ENCODE measurements at regions not wholly inside any gene's neighbourhood (a gene's known extent, or its start where the extent isn't known, plus 50 kb on each side); places are given as distances from the start of the nearest gene placed in this dataset.

- WGBS, 2 donors: 74% methylated on average over 2 of the region's 2 CpGs; no CpG with 5 or more reads in 1 of the 2 donors
- Histone ChIP-seq H3K36me3 (no peaks in the 10 kb centered on the region), H3K4me1 (no peaks in the 10 kb centered on the region), H3K9me3 (no peaks in the 10 kb centered on the region), H3K27me3 (no peaks in the 10 kb centered on the region), H3K27ac (no peak overlapping the region), H3K4me3 (no peak overlapping the region)
- intact Hi-C loops (cut with DNase I): no loop called here
- TF ChIP-seq POLR2A (IDR thresholded peaks at IDR 0.05) (no peak), CTCF (IDR thresholded peaks at IDR 0.05) (no peak)
- DNase-seq: no peak
Observed at GRCh38 chrY:12610861-12611260, 90.2 kb upstream of the USP9Y start.

DNA sequence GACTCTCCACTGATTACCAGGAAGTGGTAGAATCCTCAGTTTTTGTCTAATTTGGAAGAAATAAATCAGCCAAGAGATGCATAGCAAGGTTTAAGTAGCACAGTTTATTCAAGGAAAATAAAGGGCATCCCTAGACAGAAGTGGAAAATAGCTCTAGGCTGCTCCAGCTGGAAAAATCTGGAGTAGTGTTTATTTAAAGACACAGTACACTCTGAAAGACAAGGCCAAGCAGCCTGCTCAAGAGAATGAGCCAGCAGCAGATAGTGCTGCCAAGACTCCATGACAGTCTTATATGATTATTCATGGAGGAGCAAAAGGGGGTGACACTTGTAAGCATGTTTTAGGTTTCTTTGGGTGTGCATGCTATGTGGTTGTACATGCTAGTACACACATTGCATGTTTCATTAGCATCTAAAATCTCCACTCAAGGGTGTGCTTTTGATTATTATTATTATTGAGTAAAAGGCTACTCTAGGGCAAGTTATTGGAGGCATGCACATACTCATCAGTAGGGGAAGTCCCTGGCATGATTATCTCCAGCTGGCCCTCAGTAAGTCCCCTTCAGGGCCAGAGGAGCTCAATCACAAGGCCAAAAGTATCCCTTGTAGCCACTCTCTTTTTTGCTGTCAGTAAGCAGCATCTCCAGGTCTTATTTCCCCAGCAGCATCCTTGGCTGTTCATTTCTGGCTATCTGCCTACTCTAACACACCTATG lies 85.1 kb upstream of the USP9Y start:
- DNase-seq: no peak
- no peaks in the 10 kb centered on the region for H3K36me3 ChIP-seq
- no peak overlapping the region for H3K4me3 ChIP-seq

DNA sequence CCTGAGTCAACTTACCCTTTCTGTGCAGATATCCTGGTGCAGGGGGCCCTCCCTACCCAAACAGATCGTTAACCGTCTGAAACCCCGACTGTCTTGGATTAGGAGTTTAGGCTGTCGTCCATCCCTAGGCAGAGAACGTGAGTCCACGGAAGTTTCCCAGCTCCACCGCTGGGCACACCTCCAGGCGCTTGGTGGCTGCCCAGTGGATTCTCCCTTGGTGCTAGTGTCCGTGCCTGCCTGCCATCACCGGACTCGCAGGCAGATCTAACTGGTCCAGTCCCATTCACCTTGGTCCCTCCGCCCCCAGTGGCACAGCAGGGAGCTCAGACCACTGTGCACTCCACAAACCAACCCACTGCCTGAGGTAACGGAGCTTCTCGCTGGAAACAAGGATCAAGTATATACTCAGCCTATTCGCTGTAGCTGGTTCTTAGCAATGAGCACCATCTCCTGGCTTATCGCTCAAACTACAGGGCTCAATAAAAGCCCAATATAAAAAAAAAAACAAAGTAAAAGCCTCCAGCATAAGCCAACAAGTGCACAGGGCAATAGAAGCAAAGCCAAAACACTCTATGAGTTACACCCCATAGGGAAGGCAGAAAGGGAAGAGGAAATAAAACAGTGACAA lies 79.5 kb upstream of the USP9Y start:
- 0% methylated on average over 1 of the region's 16 CpGs; no CpG with 5 or more reads in 1 of the 2 donors for WGBS, 2 donors
- no peak overlapping the region for H3K4me3 ChIP-seq
- H3K36me3 ChIP-seq: no peaks in the 10 kb centered on the region
- peaks cover 0 to 5% (median 0%) of the 10 kb centered on the region in 3 donors for H3K4me1 ChIP-seq
- H3K27ac ChIP-seq: no peak overlapping the region
- no peaks in the 10 kb centered on the region for H3K9me3 ChIP-seq
- H3K27me3 ChIP-seq: no peaks in the 10 kb centered on the region
- intact Hi-C loops (cut with DNase I): no loop called here
- TF ChIP-seq CTCF (IDR thresholded peaks at IDR 0.05) (peak in 2 of 6 experiments; percentile 9 to 51), POLR2A (IDR thresholded peaks at IDR 0.05) (no peak)
- no peak for DNase-seq

More for the DNA sequence above, 85.1 kb upstream of the USP9Y start:
- Histone ChIP-seq H3K27me3 (no peaks in the 10 kb centered on the region), H3K4me1 (no peaks in the 10 kb centered on the region), H3K9me3 (no peaks in the 10 kb centered on the region), H3K27ac (no peak overlapping the region)
- intact Hi-C loops (cut with DNase I): no loop called here
- TF ChIP-seq CTCF (IDR thresholded peaks at IDR 0.05): no peak
- TF ChIP-seq POLR2A (IDR thresholded peaks at IDR 0.05): no peak

DNA sequence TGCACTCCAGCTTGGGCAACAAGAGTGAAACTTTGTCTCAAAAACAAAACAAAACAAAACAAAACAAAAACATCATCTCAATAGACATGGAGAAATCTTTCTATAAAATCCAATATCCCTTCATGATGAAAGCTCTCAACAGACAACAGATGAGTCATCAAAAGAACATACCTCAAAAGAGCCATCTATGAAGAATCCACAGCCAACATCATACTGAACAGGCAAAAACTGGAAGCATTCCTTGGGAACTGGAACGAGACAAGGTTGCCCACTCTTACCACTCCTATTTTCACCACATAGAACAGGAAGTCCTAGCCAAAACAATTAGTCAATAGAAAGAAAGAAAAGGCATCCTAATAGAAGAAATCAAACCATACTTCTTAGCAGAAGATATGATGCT lies 77.8 kb upstream of the USP9Y start:
- H3K36me3 ChIP-seq: no peaks in the 10 kb centered on the region
- TF ChIP-seq POLR2A (IDR thresholded peaks at IDR 0.05): no peak
- no peak for TF ChIP-seq CTCF (IDR thresholded peaks at IDR 0.05)
- DNase-seq: no peak
- H3K9me3 ChIP-seq: no peaks in the 10 kb centered on the region
- no CpG with 5 or more reads among the region's 1 CpG for WGBS, 2 donors
- intact Hi-C loops (cut with DNase I): no loop called here
- H3K27ac ChIP-seq: no peak overlapping the region
- H3K4me1 ChIP-seq: peaks cover 0 to 5% (median 0%) of the 10 kb centered on the region in 3 donors
- H3K27me3 ChIP-seq: no peaks in the 10 kb centered on the region
- no peak overlapping the region for H3K4me3 ChIP-seq

DNA sequence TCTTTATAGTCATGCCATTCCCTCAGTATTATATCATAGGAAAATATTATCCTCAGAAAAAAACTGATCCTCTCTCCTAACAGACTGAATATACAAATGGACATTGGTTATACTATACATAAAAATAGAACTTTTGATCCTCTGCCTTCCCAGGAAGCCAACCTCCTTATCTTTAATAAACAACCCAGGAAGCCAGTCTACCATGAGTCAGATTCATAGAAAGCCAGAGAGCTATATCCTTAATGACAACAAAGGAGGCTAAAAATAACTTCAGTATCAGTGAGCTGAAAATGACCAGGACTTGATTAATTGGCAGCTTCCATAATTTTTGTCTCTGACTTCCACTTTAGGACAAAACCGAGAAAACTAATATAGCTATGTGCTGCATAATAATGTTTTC lies 58.0 kb upstream of the USP9Y start:
- DNase-seq: no peak
- H3K27ac ChIP-seq: no peak overlapping the region
- intact Hi-C loops (cut with DNase I): no loop called here

More for the DNA sequence above, 58.0 kb upstream of the USP9Y start:
- no peak overlapping the region for H3K4me3 ChIP-seq
- no peaks in the 10 kb centered on the region for H3K36me3 ChIP-seq
- WGBS, 2 donors: 100% methylated on average over 1 of the region's 1 CpG; no CpG with 5 or more reads in 1 of the 2 donors
- H3K27me3 ChIP-seq: no peaks in the 10 kb centered on the region
- no peaks in the 10 kb centered on the region for H3K9me3 ChIP-seq
- H3K4me1 ChIP-seq: peaks cover 0 to 13% (median 0%) of the 10 kb centered on the region in 3 donors
- no peak for TF ChIP-seq POLR2A (IDR thresholded peaks at IDR 0.05)
- no peak for TF ChIP-seq CTCF (IDR thresholded peaks at IDR 0.05)
